Parathyroid adenoma (tissue), 2 donors: ENCODE measurements at regions not wholly inside any gene's neighbourhood (a gene's known extent, or its start where the extent isn't known, plus 50 kb on each side); places are given as distances from the start of the nearest gene placed in this dataset.
"Not testable (repeated sequence)": the region's sequence is repeated elsewhere in the genome, so short reads cannot be mapped to it uniquely, and the experiment has no call there.

Experiments used
- H2AFZ ChIP-seq: fragments of 300-600 bp; sonication (generic); one replicate; pipeline ENCODE4 v1.7.0; 2017; ENCODE audit warnings: antibody characterized with exemption, mild to moderate bottlenecking
- H3K27ac ChIP-seq: fragments of 300-600 bp; sonication (generic); one replicate; pipeline ENCODE4 v1.7.0; 2017
- H3K27me3 ChIP-seq: fragments of 300-600 bp; sonication (generic); one replicate; pipeline ENCODE4 v1.7.0; 2017; ENCODE audit warnings: low read length; ENCODE audit not compliant: control insufficient read depth, insufficient read depth
- H3K36me3 ChIP-seq: fragments of 300-600 bp; sonication (generic); one replicate; pipeline ENCODE4 v1.7.0; 2017; ENCODE audit warnings: low read length; ENCODE audit not compliant: control insufficient read depth, insufficient read depth
- H3K4me1 ChIP-seq: fragments of 300-600 bp; sonication (generic); one replicate; pipeline ENCODE4 v1.7.0; 2017; ENCODE audit warnings: control low read depth
- H3K4me2 ChIP-seq: fragments of 300-600 bp; sonication (generic); one replicate; pipeline ENCODE4 v1.7.0; 2017; ENCODE audit warnings: low read length
- H3K4me3 ChIP-seq: fragments of 300-600 bp; sonication (generic); one replicate; pipeline ENCODE4 v1.7.0; 2017; ENCODE audit warnings: low read depth, low read length
- H3K79me2 ChIP-seq: fragments of 300-600 bp; sonication (generic); one replicate; pipeline ENCODE4 v1.7.0; 2017; ENCODE audit warnings: control low read depth
- H3K9ac ChIP-seq: fragments of 300-600 bp; sonication (generic); one replicate; pipeline ENCODE4 v1.7.0; 2017; ENCODE audit warnings: mild to moderate bottlenecking
- H3K9me3 ChIP-seq: fragments of 300-600 bp; sonication (generic); one replicate; pipeline ENCODE4 v1.7.0; 2017; ENCODE audit warnings: low read length; ENCODE audit not compliant: control insufficient read depth
- TF ChIP-seq, protein P1 (sequence below): fragments of 300-600 bp; sonication (generic); IDR thresholded peaks from one replicate; pipeline ENCODE4 v1.7.0; 2017; ENCODE audit warnings: antibody characterized with exemption, mild to moderate bottlenecking
- donor health status: primary hyperparathyroidism.

DNA sequence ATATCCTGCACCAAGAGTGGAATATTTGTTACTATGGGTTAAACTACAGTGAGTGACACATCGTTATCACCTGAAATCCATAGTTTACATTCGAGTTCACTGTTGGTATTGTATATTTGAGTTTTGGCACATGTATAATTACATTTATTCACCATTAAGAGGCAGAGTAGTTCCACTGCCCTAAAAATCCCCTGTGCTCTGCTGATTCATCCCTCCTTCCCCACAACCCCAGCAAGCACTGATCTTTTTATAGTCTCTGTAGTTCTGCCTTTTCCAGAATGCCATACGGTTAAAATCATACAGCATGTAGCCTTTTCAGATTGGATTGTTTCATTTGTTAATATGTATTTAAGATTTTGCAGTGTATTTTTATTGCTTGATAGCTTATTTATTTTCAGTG, 495.2 kb downstream of the DIRAS2 start:
- Histone ChIP-seq H3K4me1 (no peaks in the 10 kb centered on the region), H3K9me3 (no peaks in the 10 kb centered on the region), H3K9ac (no peak overlapping the region), H3K4me2 (no peak overlapping the region), H2AFZ (no peak overlapping the region), H3K36me3 (no peaks in the 10 kb centered on the region), H3K79me2 (no peaks in the 10 kb centered on the region), H3K4me3 (no peak overlapping the region), H3K27me3 (no peaks in the 10 kb centered on the region), H3K27ac (no peak overlapping the region)
- TF ChIP-seq, protein P1, sequence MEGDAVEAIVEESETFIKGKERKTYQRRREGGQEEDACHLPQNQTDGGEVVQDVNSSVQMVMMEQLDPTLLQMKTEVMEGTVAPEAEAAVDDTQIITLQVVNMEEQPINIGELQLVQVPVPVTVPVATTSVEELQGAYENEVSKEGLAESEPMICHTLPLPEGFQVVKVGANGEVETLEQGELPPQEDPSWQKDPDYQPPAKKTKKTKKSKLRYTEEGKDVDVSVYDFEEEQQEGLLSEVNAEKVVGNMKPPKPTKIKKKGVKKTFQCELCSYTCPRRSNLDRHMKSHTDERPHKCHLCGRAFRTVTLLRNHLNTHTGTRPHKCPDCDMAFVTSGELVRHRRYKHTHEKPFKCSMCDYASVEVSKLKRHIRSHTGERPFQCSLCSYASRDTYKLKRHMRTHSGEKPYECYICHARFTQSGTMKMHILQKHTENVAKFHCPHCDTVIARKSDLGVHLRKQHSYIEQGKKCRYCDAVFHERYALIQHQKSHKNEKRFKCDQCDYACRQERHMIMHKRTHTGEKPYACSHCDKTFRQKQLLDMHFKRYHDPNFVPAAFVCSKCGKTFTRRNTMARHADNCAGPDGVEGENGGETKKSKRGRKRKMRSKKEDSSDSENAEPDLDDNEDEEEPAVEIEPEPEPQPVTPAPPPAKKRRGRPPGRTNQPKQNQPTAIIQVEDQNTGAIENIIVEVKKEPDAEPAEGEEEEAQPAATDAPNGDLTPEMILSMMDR = no peak

DNA sequence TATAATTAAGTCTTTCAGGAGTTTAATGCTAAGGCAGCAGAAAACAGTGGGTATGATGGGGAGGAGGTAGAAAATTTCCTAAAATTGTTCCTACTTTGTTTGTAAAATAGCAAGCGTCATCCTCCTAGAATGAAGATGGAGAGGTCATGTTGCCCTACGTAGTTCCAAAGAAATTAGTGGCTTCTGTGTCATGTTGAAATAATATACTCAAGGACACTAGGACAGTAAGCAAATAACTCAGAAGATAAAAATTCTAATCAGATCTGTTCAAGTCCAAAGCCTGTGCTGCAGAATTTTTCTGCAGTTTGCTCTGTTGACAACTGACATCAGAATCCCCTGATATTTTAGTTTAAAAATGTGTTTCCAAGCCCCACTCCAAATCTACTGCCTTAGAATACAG, 486.3 kb downstream of the DIRAS2 start:
- no peak overlapping the region for H3K9ac ChIP-seq
- H3K9me3 ChIP-seq = no peaks in the 10 kb centered on the region
- no peaks in the 10 kb centered on the region for H3K4me1 ChIP-seq
- no peaks in the 10 kb centered on the region for H3K27me3 ChIP-seq
- H3K36me3 ChIP-seq = no peaks in the 10 kb centered on the region
- H3K79me2 ChIP-seq = no peaks in the 10 kb centered on the region
- H2AFZ ChIP-seq = no peak overlapping the region
- TF ChIP-seq, protein P1 = no peak
- no peak overlapping the region for H3K4me2 ChIP-seq
- H3K27ac ChIP-seq = no peak overlapping the region
- no peak overlapping the region for H3K4me3 ChIP-seq

DNA sequence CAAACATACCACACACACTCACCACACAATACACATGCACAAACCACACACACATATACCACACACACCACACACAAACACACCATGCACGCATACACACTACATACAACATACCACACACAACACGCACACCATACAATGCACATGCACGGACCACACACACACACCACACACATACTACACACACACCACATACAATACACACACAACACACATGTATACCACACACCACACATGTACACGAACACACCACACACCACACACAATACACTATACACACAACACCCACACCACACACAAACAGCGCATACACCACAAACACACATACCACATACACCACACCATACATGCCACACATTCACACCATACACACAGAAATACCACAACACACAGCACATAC, 480.3 kb downstream of the DIRAS2 start:
- no peaks in the 10 kb centered on the region for H3K79me2 ChIP-seq
- H3K9me3 ChIP-seq = no peaks in the 10 kb centered on the region
- H3K27ac ChIP-seq = no peak overlapping the region
- no peaks in the 10 kb centered on the region for H3K4me1 ChIP-seq
- TF ChIP-seq, protein P1 = no peak
- no peaks in the 10 kb centered on the region for H3K36me3 ChIP-seq
- H3K9ac ChIP-seq = no peak overlapping the region
- H3K27me3 ChIP-seq = no peaks in the 10 kb centered on the region
- H2AFZ ChIP-seq = no peak overlapping the region
- H3K4me3 ChIP-seq = no peak overlapping the region
- H3K4me2 ChIP-seq = no peak overlapping the region

DNA sequence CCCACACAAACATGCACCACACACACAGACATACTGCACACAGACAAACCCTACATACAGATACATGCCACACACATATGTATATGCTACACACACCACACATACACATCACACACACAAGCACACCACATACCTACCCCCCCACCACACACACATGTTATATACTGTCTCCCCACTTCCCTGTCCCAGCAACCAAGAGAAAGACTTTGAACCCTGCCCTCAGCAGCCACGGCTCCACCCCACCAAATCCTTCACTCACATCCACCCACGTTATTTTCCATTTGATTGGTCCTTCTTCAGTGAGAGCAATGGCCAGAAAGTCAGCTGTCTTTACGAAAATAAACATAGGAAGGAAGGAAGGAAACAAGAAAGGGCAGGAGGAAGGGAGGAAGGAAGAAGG, 479.8 kb downstream of the DIRAS2 start:
- Histone ChIP-seq H3K27ac (no peak overlapping the region), H3K9me3 (no peaks in the 10 kb centered on the region), H2AFZ (no peak overlapping the region), H3K79me2 (no peaks in the 10 kb centered on the region), H3K36me3 (no peaks in the 10 kb centered on the region), H3K4me1 (no peaks in the 10 kb centered on the region), H3K4me2 (no peak overlapping the region), H3K4me3 (no peak overlapping the region), H3K27me3 (no peaks in the 10 kb centered on the region), H3K9ac (no peak overlapping the region)
- TF ChIP-seq, protein P1 = no peak

DNA sequence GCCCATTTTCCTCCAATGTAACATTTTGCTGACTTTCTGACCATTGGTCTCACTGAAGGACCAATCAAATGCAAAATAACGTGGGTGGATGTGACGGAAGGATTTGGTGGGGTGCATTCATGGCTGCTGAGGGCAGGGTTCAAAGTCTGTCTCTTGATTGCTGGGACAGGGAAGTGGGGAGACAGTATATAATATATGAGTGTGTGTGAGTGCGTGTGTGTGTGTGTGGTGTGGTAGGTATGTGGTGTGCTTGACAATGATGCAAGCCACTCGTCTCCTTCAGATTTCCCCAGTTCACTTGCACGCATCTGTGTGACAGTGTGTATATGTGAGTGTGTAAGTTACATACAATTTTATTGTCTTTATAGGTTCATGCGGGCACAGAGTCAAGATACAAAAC, 477.3 kb downstream of the DIRAS2 start:
- H3K4me2 ChIP-seq = no peak overlapping the region
- H3K36me3 ChIP-seq = no peaks in the 10 kb centered on the region
- no peak overlapping the region for H3K4me3 ChIP-seq
- TF ChIP-seq, protein P1 = no peak
- no peaks in the 10 kb centered on the region for H3K27me3 ChIP-seq
- H3K9me3 ChIP-seq = no peaks in the 10 kb centered on the region
- no peaks in the 10 kb centered on the region for H3K4me1 ChIP-seq
- no peak overlapping the region for H3K27ac ChIP-seq
- H3K9ac ChIP-seq = no peak overlapping the region
- no peaks in the 10 kb centered on the region for H3K79me2 ChIP-seq
- H2AFZ ChIP-seq = no peak overlapping the region

DNA sequence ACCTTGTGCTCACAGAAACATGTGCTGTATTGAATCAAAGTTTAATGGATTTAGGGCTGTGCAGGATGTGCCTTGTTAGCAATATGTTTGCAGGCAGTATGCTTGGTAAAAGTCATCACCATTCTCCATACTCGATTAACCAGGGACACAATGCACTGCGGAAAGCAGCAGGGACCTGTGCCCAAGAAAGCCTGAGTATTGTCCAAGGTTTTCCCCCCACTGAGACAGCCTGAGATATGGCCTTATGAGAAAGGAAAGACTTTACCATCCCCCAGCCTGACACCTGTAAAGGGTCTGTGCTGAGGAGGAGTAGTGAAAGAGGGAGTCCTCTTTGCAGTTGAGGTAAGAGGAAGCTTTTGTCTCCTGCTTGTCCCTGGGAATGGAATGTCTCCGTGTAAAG, 476.2 kb downstream of the DIRAS2 start:
- not testable (repeated sequence) for H3K36me3 ChIP-seq, H3K4me1 ChIP-seq, H3K79me2 ChIP-seq, H3K4me2 ChIP-seq, H3K9ac ChIP-seq, H3K27me3 ChIP-seq, H3K9me3 ChIP-seq, H3K4me3 ChIP-seq, H2AFZ ChIP-seq, H3K27ac ChIP-seq
